HEK293 (cell line): ENCODE measurements at regions not wholly inside any gene's neighbourhood (a gene's known extent, or its start where the extent isn't known, plus 50 kb on each side); places are given as distances from the start of the nearest gene placed in this dataset.

ENCODE experiments used
- CTCF ChIA-PET: fragments of 350-600 bp; formaldehyde crosslinking; extraction: SDS; loops from one replicate; lab custom pipeline; 2021; ENCODE audit warnings: antibody characterized with exemption; lab: Yijun Ruan, JAX
- POLR2A ChIA-PET: fragments of 300-600 bp; formaldehyde crosslinking; extraction: SDS; loops from one replicate; lab custom pipeline; 2020; ENCODE audit warnings: antibody characterized with exemption, inconsistent platforms; lab: Yijun Ruan, JAX
- H3K27ac ChIP-seq: fragments of 200-500 bp; sonication (Bioruptor generic); 2 replicates; pipeline ENCODE4 v1.5.1; 2014; ENCODE audit warnings: low read depth, low read length, control low read depth, inconsistent platforms; ENCODE audit errors: extremely low read depth
- H3K36me3 ChIP-seq, 2 experiments: fragments of 200-500 bp in 1 of 2; sonication (Bioruptor generic) in 1 of 2; 1 replicate in 1 of 2; 2 replicates in 1 of 2; pipeline ENCODE4 v1.5.1; 2014 to 2017; ENCODE audit warnings: inconsistent platforms in 2 of 2, low read length in 2 of 2; ENCODE audit not compliant: control insufficient read depth in 2 of 2, insufficient read depth in 1 of 2
- H3K4me1 ChIP-seq: fragments of 200-500 bp; sonication (Bioruptor generic); 2 replicates; pipeline ENCODE4 v1.5.1; 2014; ENCODE audit warnings: mild to moderate bottlenecking, low read length, inconsistent platforms; ENCODE audit not compliant: control insufficient read depth, insufficient read depth
- H3K4me3 ChIP-seq: 2 replicates; pipeline ENCODE4 v1.5.1; 2011; ENCODE audit warnings: low read depth, mild to moderate bottlenecking, control low read depth, low read length, moderate library complexity
- H3K9me3 ChIP-seq: fragments of 200-500 bp; sonication (Bioruptor generic); 2 replicates; pipeline ENCODE4 v1.5.1; 2014; ENCODE audit warnings: low read depth, low read length, inconsistent platforms; ENCODE audit not compliant: control insufficient read depth, insufficient read depth
- GFI1B ChIP-seq: fragments of 450-650 bp; formaldehyde crosslinking; IDR thresholded peaks from 2 replicates; pipeline ENCODE4 v1.5.1; 2016; ENCODE audit warnings: missing biosample characterization, missing genetic modification characterization
- KLF16 ChIP-seq: fragments of 450-650 bp; formaldehyde crosslinking; IDR thresholded peaks from 2 replicates; pipeline ENCODE4 v1.5.1; 2017; ENCODE audit warnings: missing biosample characterization, missing genetic modification characterization
- YY2 ChIP-seq: fragments of 450-650 bp; formaldehyde crosslinking; IDR thresholded peaks from 2 replicates; pipeline ENCODE4 v1.5.1; 2016; ENCODE audit warnings: missing biosample characterization, missing genetic modification characterization
- ZBTB20 ChIP-seq: fragments of 450-650 bp; formaldehyde crosslinking; IDR thresholded peaks from 2 replicates; pipeline ENCODE4 v1.5.1; 2016; ENCODE audit warnings: missing biosample characterization, missing genetic modification characterization
- ZNF132 ChIP-seq: fragments of 450-650 bp; formaldehyde crosslinking; IDR thresholded peaks from 2 replicates; pipeline ENCODE4 v1.5.1; 2017; ENCODE audit warnings: missing biosample characterization, missing genetic modification characterization, borderline replicate concordance
- ZNF174 ChIP-seq: fragments of 450-650 bp; formaldehyde crosslinking; IDR thresholded peaks from 2 replicates; pipeline ENCODE4 v1.5.0; 2017; ENCODE audit warnings: missing biosample characterization, mild to moderate bottlenecking, missing genetic modification characterization
- ZNF211 ChIP-seq: fragments of 450-650 bp; formaldehyde crosslinking; IDR thresholded peaks from 2 replicates; pipeline ENCODE4 v1.5.1; 2016; ENCODE audit warnings: low read depth, missing biosample characterization, missing genetic modification characterization
- ZNF214 ChIP-seq: fragments of 450-650 bp; formaldehyde crosslinking; IDR thresholded peaks from 2 replicates; pipeline ENCODE4 v1.5.1; 2017; ENCODE audit warnings: missing biosample characterization, mild to moderate bottlenecking, missing genetic modification characterization, borderline replicate concordance
- ZNF23 ChIP-seq: fragments of 450-650 bp; formaldehyde crosslinking; IDR thresholded peaks from 2 replicates; pipeline ENCODE4 v1.5.1; 2016; ENCODE audit warnings: missing biosample characterization, missing genetic modification characterization, borderline replicate concordance
- ZNF239 ChIP-seq: fragments of 450-650 bp; formaldehyde crosslinking; IDR thresholded peaks from 2 replicates; pipeline ENCODE4 v1.5.1; 2016; ENCODE audit warnings: missing biosample characterization, missing genetic modification characterization
- ZNF274 ChIP-seq, 2 experiments: fragments of 200-500 bp in 1 of 2; fragments of 450-650 bp in 1 of 2; sonication (Bioruptor generic) in 1 of 2; formaldehyde crosslinking in 1 of 2; IDR thresholded peaks; 2 replicates each; pipeline versions ENCODE4 v1.5.1 to v1.6.1; 2014 to 2016; ENCODE audit warnings: borderline replicate concordance in 1 of 2, inconsistent platforms in 1 of 2, low read length in 1 of 2, missing biosample characterization in 1 of 2, missing genetic modification characterization in 1 of 2
- ZNF335 ChIP-seq: fragments of 450-650 bp; formaldehyde crosslinking; conservative IDR thresholded peaks from 2 replicates; pipeline ENCODE4 v1.5.1; 2016; ENCODE audit warnings: missing biosample characterization, missing genetic modification characterization
- ZNF354C ChIP-seq: fragments of 450-650 bp; formaldehyde crosslinking; IDR thresholded peaks from 2 replicates; pipeline ENCODE4 v1.5.1; 2016; ENCODE audit warnings: missing biosample characterization, missing genetic modification characterization, low read depth, borderline replicate concordance
- ZNF394 ChIP-seq: fragments of 450-650 bp; formaldehyde crosslinking; IDR thresholded peaks from 2 replicates; pipeline ENCODE4 v1.5.1; 2016; ENCODE audit warnings: missing biosample characterization, missing genetic modification characterization, mild to moderate bottlenecking, moderate library complexity, borderline replicate concordance
- ZNF416 ChIP-seq: fragments of 450-650 bp; formaldehyde crosslinking; IDR thresholded peaks from 2 replicates; pipeline ENCODE4 v1.5.1; 2016; ENCODE audit warnings: missing biosample characterization, missing genetic modification characterization
- ZNF423 ChIP-seq: fragments of 450-650 bp; formaldehyde crosslinking; IDR thresholded peaks from 2 replicates; pipeline ENCODE4 v1.5.1; 2016; ENCODE audit warnings: missing biosample characterization, missing genetic modification characterization
- ZNF473 ChIP-seq: fragments of 450-650 bp; formaldehyde crosslinking; IDR thresholded peaks from 2 replicates; pipeline ENCODE4 v1.5.1; 2017; ENCODE audit warnings: missing biosample characterization, missing genetic modification characterization
- ZNF501 ChIP-seq: fragments of 450-650 bp; formaldehyde crosslinking; IDR thresholded peaks from 2 replicates; pipeline ENCODE4 v1.5.1; 2016; ENCODE audit warnings: missing biosample characterization, missing genetic modification characterization
- ZNF521 ChIP-seq: fragments of 450-650 bp; formaldehyde crosslinking; IDR thresholded peaks from 2 replicates; pipeline ENCODE4 v1.5.1; 2017; ENCODE audit warnings: missing biosample characterization, mild to moderate bottlenecking, missing genetic modification characterization
- ZNF623 ChIP-seq: fragments of 450-650 bp; formaldehyde crosslinking; IDR thresholded peaks from 2 replicates; pipeline ENCODE4 v1.5.1; 2016; ENCODE audit warnings: missing biosample characterization, missing genetic modification characterization
- TF ChIP-seq, protein P1 (sequence below): fragments of 450-650 bp; formaldehyde crosslinking; IDR thresholded peaks from 2 replicates; pipeline ENCODE4 v1.5.1; 2016; ENCODE audit warnings: missing biosample characterization, missing genetic modification characterization
- TF ChIP-seq, protein P2 (sequence below): fragments of 450-650 bp; formaldehyde crosslinking; IDR thresholded peaks from 2 replicates; pipeline ENCODE4 v1.5.1; 2016; ENCODE audit warnings: missing biosample characterization, missing genetic modification characterization
- TF ChIP-seq, protein P3 (sequence below): sonication (generic); formaldehyde crosslinking; IDR thresholded peaks from 2 replicates; pipeline ENCODE4 v1.8.1; 2022; ENCODE audit warnings: mild to moderate bottlenecking, moderate library complexity, missing genetic modification reagents
- TF ChIP-seq, protein P4 (sequence below): fragments of 450-650 bp; formaldehyde crosslinking; IDR thresholded peaks from 2 replicates; pipeline ENCODE4 v1.5.1; 2016; ENCODE audit warnings: missing biosample characterization, missing genetic modification characterization, low read depth
- TF ChIP-seq, protein P5 (sequence below): fragments of 450-650 bp; formaldehyde crosslinking; IDR thresholded peaks from 2 replicates; pipeline ENCODE4 v1.5.1; 2016; ENCODE audit warnings: missing biosample characterization, missing genetic modification characterization

DNA sequence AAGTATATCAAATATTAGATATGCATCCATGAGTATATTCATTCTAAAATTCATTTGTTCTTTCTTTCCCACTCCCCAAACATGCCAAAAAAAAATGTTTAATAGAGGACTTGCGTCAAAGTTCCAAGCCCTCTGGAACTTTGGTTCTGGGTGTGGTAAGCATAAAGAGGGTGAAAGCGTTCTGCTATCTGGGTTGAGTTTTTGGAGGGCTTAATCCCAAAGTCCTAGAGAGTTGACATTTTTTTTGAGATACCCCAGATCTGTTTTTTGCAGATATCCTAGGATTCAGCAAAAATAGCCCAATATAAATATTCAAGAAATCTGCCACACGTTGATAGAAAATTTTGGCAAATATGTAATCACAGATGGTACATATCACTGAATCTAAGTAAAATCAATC lies 424.3 kb upstream of the CBLB start:
- ChIA-PET POLR2A (no interaction called here), CTCF (no interaction called here)
- TF ChIP-seq ZNF132 (tag by site-specific recombination) (no peak), ZNF214 (tag by site-specific recombination) (no peak), ZNF174 (tag by site-specific recombination) (no peak), ZNF335 (tag by site-specific recombination) (no peak), ZNF354C (tag by site-specific recombination) (no peak), ZNF521 (tag by site-specific recombination) (no peak), KLF16 (tag by site-specific recombination) (no peak), ZNF23 (no peak), ZNF239 (tag by site-specific recombination) (no peak), ZNF274 (IDR thresholded peaks at IDR 0.05; ENCODE audit: low read length) (no peak), ZNF274 (tag by site-specific recombination; IDR thresholded peaks at IDR 0.05; ENCODE audit: borderline replicate concordance) (no peak), ZBTB20 (tag by site-specific recombination) (no peak), ZNF473 (tag by site-specific recombination) (no peak), ZNF623 (tag by site-specific recombination) (no peak), ZNF423 (tag by site-specific recombination) (no peak), YY2 (no peak), ZNF211 (tag by site-specific recombination) (no peak), ZNF416 (tag by site-specific recombination) (no peak)
- TF ChIP-seq, protein P1, sequence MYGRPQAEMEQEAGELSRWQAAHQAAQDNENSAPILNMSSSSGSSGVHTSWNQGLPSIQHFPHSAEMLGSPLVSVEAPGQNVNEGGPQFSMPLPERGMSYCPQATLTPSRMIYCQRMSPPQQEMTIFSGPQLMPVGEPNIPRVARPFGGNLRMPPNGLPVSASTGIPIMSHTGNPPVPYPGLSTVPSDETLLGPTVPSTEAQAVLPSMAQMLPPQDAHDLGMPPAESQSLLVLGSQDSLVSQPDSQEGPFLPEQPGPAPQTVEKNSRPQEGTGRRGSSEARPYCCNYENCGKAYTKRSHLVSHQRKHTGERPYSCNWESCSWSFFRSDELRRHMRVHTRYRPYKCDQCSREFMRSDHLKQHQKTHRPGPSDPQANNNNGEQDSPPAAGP, result no peak
- TF ChIP-seq, protein P2, sequence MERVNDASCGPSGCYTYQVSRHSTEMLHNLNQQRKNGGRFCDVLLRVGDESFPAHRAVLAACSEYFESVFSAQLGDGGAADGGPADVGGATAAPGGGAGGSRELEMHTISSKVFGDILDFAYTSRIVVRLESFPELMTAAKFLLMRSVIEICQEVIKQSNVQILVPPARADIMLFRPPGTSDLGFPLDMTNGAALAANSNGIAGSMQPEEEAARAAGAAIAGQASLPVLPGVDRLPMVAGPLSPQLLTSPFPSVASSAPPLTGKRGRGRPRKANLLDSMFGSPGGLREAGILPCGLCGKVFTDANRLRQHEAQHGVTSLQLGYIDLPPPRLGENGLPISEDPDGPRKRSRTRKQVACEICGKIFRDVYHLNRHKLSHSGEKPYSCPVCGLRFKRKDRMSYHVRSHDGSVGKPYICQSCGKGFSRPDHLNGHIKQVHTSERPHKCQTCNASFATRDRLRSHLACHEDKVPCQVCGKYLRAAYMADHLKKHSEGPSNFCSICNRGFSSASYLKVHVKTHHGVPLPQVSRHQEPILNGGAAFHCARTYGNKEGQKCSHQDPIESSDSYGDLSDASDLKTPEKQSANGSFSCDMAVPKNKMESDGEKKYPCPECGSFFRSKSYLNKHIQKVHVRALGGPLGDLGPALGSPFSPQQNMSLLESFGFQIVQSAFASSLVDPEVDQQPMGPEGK (tag by site-specific recombination), result no peak

DNA sequence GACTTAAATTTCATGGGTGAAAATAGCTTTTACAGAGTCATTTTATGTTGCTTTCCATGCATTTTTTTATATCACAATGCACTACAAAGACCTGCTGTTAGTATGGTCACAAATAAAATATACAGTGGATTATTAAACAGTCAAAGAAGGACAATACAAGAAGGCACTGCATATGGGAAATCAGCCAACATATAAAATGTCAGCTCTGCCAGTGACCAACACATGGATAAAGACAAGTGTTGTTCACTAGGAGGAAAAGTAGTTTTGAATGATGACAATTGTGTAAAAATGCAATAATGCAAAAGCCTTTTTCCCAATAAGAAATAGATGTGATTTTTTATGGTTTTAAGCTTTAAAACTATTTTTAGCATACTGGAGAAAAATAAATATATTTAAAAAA lies 425.3 kb upstream of the CBLB start:
- Histone ChIP-seq H3K36me3 (no peaks in the 10 kb centered on the region), H3K4me3 (no peak overlapping the region), H3K4me1 (no peaks in the 10 kb centered on the region; the same call in 1 of the 2 replicates)
- POLR2A ChIA-PET, result no interaction called here
- TF ChIP-seq, protein P3, sequence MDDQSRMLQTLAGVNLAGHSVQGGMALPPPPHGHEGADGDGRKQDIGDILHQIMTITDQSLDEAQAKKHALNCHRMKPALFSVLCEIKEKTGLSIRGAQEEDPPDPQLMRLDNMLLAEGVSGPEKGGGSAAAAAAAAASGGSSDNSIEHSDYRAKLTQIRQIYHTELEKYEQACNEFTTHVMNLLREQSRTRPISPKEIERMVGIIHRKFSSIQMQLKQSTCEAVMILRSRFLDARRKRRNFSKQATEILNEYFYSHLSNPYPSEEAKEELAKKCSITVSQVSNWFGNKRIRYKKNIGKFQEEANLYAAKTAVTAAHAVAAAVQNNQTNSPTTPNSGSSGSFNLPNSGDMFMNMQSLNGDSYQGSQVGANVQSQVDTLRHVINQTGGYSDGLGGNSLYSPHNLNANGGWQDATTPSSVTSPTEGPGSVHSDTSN, result no peak
- TF ChIP-seq GFI1B (tag by site-specific recombination) (no peak), ZNF394 (tag by site-specific recombination) (no peak), ZNF501 (no peak)
- TF ChIP-seq, protein P4, sequence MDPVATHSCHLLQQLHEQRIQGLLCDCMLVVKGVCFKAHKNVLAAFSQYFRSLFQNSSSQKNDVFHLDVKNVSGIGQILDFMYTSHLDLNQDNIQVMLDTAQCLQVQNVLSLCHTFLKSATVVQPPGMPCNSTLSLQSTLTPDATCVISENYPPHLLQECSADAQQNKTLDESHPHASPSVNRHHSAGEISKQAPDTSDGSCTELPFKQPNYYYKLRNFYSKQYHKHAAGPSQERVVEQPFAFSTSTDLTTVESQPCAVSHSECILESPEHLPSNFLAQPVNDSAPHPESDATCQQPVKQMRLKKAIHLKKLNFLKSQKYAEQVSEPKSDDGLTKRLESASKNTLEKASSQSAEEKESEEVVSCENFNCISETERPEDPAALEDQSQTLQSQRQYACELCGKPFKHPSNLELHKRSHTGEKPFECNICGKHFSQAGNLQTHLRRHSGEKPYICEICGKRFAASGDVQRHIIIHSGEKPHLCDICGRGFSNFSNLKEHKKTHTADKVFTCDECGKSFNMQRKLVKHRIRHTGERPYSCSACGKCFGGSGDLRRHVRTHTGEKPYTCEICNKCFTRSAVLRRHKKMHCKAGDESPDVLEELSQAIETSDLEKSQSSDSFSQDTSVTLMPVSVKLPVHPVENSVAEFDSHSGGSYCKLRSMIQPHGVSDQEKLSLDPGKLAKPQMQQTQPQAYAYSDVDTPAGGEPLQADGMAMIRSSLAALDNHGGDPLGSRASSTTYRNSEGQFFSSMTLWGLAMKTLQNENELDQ (tag by site-specific recombination), result no peak
- TF ChIP-seq, protein P5, sequence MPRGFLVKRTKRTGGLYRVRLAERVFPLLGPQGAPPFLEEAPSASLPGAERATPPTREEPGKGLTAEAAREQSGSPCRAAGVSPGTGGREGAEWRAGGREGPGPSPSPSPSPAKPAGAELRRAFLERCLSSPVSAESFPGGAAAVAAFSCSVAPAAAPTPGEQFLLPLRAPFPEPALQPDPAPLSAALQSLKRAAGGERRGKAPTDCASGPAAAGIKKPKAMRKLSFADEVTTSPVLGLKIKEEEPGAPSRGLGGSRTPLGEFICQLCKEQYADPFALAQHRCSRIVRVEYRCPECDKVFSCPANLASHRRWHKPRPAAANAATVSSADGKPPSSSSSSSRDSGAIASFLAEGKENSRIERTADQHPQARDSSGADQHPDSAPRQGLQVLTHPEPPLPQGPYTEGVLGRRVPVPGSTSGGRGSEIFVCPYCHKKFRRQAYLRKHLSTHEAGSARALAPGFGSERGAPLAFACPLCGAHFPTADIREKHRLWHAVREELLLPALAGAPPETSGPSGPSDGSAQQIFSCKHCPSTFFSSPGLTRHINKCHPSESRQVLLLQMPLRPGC (tag by site-specific recombination), result no peak
- TF ChIP-seq, all 188 proteins: peak for 0
- H3K27ac ChIP-seq, result no peak overlapping the region
- CTCF ChIA-PET, result interaction anchor here (0.7 kb wide), 1 partner anchor 117 kb away, joined by 3 read pairs; no protein-coding TSS in a partner anchor
- H3K9me3 ChIP-seq, result no peaks in the 10 kb centered on the region

More for the DNA sequence above, 424.3 kb upstream of the CBLB start:
- Histone ChIP-seq H3K9me3 (no peaks in the 10 kb centered on the region), H3K36me3 (no peaks in the 10 kb centered on the region), H3K4me3 (no peak overlapping the region), H3K4me1 (no peaks in the 10 kb centered on the region), H3K27ac (no peak overlapping the region)
